ENCODE measurements at regions not wholly inside any gene's neighbourhood (a gene's known extent, or its start where the extent isn't known, plus 50 kb on each side); places are given as distances from the start of the nearest gene placed in this dataset.

DNA sequence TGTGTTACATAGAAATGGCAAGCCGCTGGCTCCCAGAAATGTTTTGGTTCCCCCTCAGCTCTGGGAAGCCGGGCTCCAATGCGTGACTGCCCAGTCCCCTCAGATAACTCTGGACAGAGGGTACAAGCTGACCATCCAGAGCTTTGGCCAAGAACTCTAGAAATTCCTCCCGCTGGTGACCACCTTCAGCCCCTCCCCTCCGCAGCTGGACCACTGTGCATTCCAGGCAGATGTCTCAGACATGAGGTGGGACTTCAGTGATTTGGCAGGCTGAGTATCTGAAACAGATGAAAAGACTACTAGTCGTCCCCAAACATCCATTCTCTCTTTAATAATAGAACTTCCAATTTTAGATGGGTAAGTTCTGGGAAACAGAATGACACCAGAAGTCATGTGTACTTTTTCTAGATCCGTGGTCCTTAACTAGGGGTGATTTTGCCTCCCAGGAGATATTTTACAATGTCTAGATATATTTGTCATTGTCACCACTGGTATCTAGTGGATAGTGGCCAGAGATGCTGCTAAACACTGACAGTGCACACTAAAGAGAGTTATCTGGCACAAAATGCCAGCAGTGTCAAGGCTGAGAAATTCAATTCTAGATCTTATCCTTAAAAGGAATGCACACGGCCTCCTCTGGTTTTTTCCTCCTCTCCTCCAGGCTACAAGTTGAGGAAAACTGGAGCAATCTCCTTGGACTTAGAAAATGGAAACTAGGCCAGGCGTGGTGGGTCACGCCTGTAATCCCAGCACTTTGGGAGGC, 294.3 kb downstream of the SRBD1 start:
- no peak for TF ChIP-seq ZNF596 (tag by site-specific recombination; IDR thresholded peaks at IDR 0.05)
- TF ChIP-seq, protein P1, sequence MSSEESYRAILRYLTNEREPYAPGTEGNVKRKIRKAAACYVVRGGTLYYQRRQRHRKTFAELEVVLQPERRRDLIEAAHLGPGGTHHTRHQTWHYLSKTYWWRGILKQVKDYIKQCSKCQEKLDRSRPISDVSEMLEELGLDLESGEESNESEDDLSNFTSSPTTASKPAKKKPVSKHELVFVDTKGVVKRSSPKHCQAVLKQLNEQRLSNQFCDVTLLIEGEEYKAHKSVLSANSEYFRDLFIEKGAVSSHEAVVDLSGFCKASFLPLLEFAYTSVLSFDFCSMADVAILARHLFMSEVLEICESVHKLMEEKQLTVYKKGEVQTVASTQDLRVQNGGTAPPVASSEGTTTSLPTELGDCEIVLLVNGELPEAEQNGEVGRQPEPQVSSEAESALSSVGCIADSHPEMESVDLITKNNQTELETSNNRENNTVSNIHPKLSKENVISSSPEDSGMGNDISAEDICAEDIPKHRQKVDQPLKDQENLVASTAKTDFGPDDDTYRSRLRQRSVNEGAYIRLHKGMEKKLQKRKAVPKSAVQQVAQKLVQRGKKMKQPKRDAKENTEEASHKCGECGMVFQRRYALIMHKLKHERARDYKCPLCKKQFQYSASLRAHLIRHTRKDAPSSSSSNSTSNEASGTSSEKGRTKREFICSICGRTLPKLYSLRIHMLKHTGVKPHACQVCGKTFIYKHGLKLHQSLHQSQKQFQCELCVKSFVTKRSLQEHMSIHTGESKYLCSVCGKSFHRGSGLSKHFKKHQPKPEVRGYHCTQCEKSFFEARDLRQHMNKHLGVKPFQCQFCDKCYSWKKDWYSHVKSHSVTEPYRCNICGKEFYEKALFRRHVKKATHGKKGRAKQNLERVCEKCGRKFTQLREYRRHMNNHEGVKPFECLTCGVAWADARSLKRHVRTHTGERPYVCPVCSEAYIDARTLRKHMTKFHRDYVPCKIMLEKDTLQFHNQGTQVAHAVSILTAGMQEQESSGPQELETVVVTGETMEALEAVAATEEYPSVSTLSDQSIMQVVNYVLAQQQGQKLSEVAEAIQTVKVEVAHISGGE (tag by site-specific recombination; conservative IDR thresholded peaks at IDR 0.05; ENCODE audit: low read depth): no peak
- TF ChIP-seq ZIC2 (tag by site-specific recombination; IDR thresholded peaks at IDR 0.05): no peak
- TF ChIP-seq SETDB1 (IDR thresholded peaks at IDR 0.05; ENCODE audit: insufficient read length, low read length): no peak
- no peak for TF ChIP-seq ZNF660 (tag by site-specific recombination; IDR thresholded peaks at IDR 0.05)
- TF ChIP-seq ZSCAN30 (tag by site-specific recombination; IDR thresholded peaks at IDR 0.05): no peak
- TF ChIP-seq ZNF747 (tag by site-specific recombination; IDR thresholded peaks at IDR 0.05): no peak
- TF ChIP-seq ZSCAN16 (tag by site-specific recombination; IDR thresholded peaks at IDR 0.05): no peak
- no peak for TF ChIP-seq RBAK (tag by site-specific recombination; IDR thresholded peaks at IDR 0.05)
- TF ChIP-seq ZNF645 (tag by site-specific recombination; IDR thresholded peaks at IDR 0.05): no peak
- Histone ChIP-seq H3K9me3 (ENCODE audit: control insufficient read depth, insufficient read depth, low read depth, low read length) (no peaks in the 10 kb centered on the region), H3K4me3 (ENCODE audit: low read depth, low read length) (no peak overlapping the region), H3K27ac (ENCODE audit: extremely low read depth, low read depth, low read length) (no peak overlapping the region), H3K4me1 (ENCODE audit: control insufficient read depth, insufficient read depth, low read length) (no peaks in the 10 kb centered on the region), H3K36me3 (ENCODE audit: control insufficient read depth in 2 of 2, insufficient read depth in 1 of 2, low read length in 2 of 2) (no peaks in the 10 kb centered on the region)
- ChIA-PET POLR2A (no interaction called here), CTCF (no interaction called here)

DNA sequence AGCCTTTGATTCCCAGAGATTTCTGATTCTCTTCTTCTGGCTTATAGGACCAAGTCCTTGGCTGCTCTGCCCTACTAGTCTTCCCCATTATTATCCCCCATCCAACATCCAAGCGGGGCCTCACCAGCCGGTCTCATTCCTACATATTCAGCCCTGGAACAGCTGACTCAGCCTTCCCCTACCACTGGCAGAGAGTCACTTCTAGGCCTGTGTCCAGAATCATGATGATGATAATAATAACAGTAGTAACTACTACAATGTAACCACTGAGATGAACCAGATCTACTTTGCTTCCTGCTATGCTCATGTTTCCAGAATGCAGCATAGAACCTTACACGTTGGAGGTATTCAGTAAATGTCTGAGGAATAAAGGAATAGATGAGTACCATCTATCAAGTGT, 295.2 kb downstream of the SRBD1 start:
- TF ChIP-seq REPIN1 (tag by site-specific recombination; IDR thresholded peaks at IDR 0.05; ENCODE audit: low read depth) (no peak), SP3 (tag by site-specific recombination; IDR thresholded peaks at IDR 0.05) (no peak), MEIS1 (CRISPR knock-in tag; IDR thresholded peaks at IDR 0.05; ENCODE audit: borderline replicate concordance) (no peak), ZNF114 (tag by site-specific recombination; IDR thresholded peaks at IDR 0.05) (no peak), ZBTB6 (tag by site-specific recombination; IDR thresholded peaks at IDR 0.05) (no peak), PRDM6 (tag by site-specific recombination; IDR thresholded peaks at IDR 0.05) (no peak), ZNF354C (tag by site-specific recombination; IDR thresholded peaks at IDR 0.05; ENCODE audit: borderline replicate concordance, low read depth) (no peak), EGR2 (tag by site-specific recombination; IDR thresholded peaks at IDR 0.05; ENCODE audit: low read depth) (no peak), ZNF768 (tag by site-specific recombination; IDR thresholded peaks at IDR 0.05) (no peak), ZNF19 (tag by site-specific recombination; IDR thresholded peaks at IDR 0.05; ENCODE audit: low read depth) (no peak)
- TF ChIP-seq, protein P2, sequence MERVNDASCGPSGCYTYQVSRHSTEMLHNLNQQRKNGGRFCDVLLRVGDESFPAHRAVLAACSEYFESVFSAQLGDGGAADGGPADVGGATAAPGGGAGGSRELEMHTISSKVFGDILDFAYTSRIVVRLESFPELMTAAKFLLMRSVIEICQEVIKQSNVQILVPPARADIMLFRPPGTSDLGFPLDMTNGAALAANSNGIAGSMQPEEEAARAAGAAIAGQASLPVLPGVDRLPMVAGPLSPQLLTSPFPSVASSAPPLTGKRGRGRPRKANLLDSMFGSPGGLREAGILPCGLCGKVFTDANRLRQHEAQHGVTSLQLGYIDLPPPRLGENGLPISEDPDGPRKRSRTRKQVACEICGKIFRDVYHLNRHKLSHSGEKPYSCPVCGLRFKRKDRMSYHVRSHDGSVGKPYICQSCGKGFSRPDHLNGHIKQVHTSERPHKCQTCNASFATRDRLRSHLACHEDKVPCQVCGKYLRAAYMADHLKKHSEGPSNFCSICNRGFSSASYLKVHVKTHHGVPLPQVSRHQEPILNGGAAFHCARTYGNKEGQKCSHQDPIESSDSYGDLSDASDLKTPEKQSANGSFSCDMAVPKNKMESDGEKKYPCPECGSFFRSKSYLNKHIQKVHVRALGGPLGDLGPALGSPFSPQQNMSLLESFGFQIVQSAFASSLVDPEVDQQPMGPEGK (tag by site-specific recombination; IDR thresholded peaks at IDR 0.05): no peak
- H3K9me3 ChIP-seq (ENCODE audit: control insufficient read depth, insufficient read depth, low read depth, low read length): no peaks in the 10 kb centered on the region
- no peaks in the 10 kb centered on the region for H3K36me3 ChIP-seq (ENCODE audit: control insufficient read depth in 2 of 2, insufficient read depth in 1 of 2, low read length in 2 of 2)
- no peaks in the 10 kb centered on the region for H3K4me1 ChIP-seq (ENCODE audit: control insufficient read depth, insufficient read depth, low read length)
- ChIA-PET CTCF (no interaction called here), POLR2A (no interaction called here)
- no peak overlapping the region for H3K27ac ChIP-seq (ENCODE audit: extremely low read depth, low read depth, low read length)
- H3K4me3 ChIP-seq (ENCODE audit: low read depth, low read length): no peak overlapping the region
